ENCODE measurements at regions not wholly inside any gene's neighbourhood (a gene's known extent, or its start where the extent isn't known, plus 50 kb on each side); places are given as distances from the start of the nearest gene placed in this dataset.

GRCh38 chr14:22478670-22479069 is 110.4 kb downstream of the DAD1 start:
- no peak for DNase-seq (ENCODE audit: low read depth)

GRCh38 chr14:22478247-22478646 is 110.8 kb downstream of the DAD1 start:
- DNase-seq (ENCODE audit: low read depth), result no peak

GRCh38 chr14:22477569-22478194 is 111.3 kb downstream of the DAD1 start:
- DNase-seq (ENCODE audit: low read depth), result no peak

GRCh38 chr14:22476887-22477286 is 112.1 kb downstream of the DAD1 start:
- no peak for DNase-seq (ENCODE audit: low read depth)

- DNase-seq (ENCODE audit: low read depth), result no peak
Measured at GRCh38 chr14:22476005-22476751, 112.8 kb downstream of the DAD1 start.

GRCh38 chr14:22475381-22475780 is 113.6 kb downstream of the DAD1 start:
- peak; percentile 51 for DNase-seq (ENCODE audit: low read depth)

- DNase-seq (ENCODE audit: low read depth), result peak; percentile 75
Measured at GRCh38 chr14:22474730-22475351, 114.2 kb downstream of the DAD1 start.

- DNase-seq (ENCODE audit: low read depth), result peak; percentile 60
Measured at GRCh38 chr14:22472935-22473854, 115.8 kb downstream of the DAD1 start.

GRCh38 chr14:22472466-22472865 is 116.6 kb downstream of the DAD1 start:
- DNase-seq (ENCODE audit: low read depth), result no peak

GRCh38 chr14:22471545-22472121 is 117.4 kb downstream of the DAD1 start:
- peak; percentile 74 for DNase-seq (ENCODE audit: low read depth)

- DNase-seq (ENCODE audit: low read depth), result no peak
Measured at GRCh38 chr14:22469538-22470303, 119.3 kb downstream of the DAD1 start.

GRCh38 chr14:22468830-22469229 is 120.2 kb downstream of the DAD1 start:
- DNase-seq (ENCODE audit: low read depth), result no peak

GRCh38 chr14:22466491-22466890 is 122.5 kb downstream of the DAD1 start:
- DNase-seq (ENCODE audit: low read depth), result peak; percentile 73

GRCh38 chr14:22465201-22465840 is 123.7 kb downstream of the DAD1 start:
- DNase-seq (ENCODE audit: low read depth), result peak; percentile 69

GRCh38 chr14:22464422-22465142 is 124.4 kb downstream of the DAD1 start:
- no peak for DNase-seq (ENCODE audit: low read depth)

GRCh38 chr14:22463763-22464173 is 125.3 kb downstream of the DAD1 start:
- DNase-seq (ENCODE audit: low read depth), result no peak

GRCh38 chr14:22462923-22463322 is 126.1 kb downstream of the DAD1 start:
- no peak for DNase-seq (ENCODE audit: low read depth)

- peak; percentile 53 for DNase-seq (ENCODE audit: low read depth)
Measured at GRCh38 chr14:22460461-22461195, 128.4 kb downstream of the DAD1 start.

- DNase-seq (ENCODE audit: low read depth), result no peak
Measured at GRCh38 chr14:22458737-22459136, 130.3 kb downstream of the DAD1 start.
